IMR-90 (cell line): ENCODE measurements at regions not wholly inside any gene's neighbourhood (a gene's known extent, or its start where the extent isn't known, plus 50 kb on each side); places are given as distances from the start of the nearest gene placed in this dataset.

Experiments
- ATAC-seq: fragments of 200-7000 bp; cut with Tn5 transposase; 2 replicates; pipeline ENCODE4 v1.9.1; 2020; ENCODE audit warnings: low read depth, mild to moderate bottlenecking, moderate library complexity
- BruUV-seq: library from RNA; stranded (reverse); fragments of 400-500 nt; replicated peaks from 2 replicates; lab custom pipeline; 2021; lab: Mats Ljungman, UMichigan
- CTCF ChIA-PET: fragments of 300-600 bp; formaldehyde crosslinking; extraction: SDS; loops from one replicate; lab custom pipeline; 2021; ENCODE audit warnings: antibody characterized with exemption; lab: Yijun Ruan, JAX
- POLR2A ChIA-PET: fragments of 300-600 bp; sonication (Branson Sonifier 250); formaldehyde crosslinking; loops from one replicate; lab custom pipeline; 2022; ENCODE audit warnings: antibody characterized with exemption; ENCODE audit not compliant: unreplicated experiment; lab: Charles Lee
- DNase-seq: peaks from one replicate; pipeline ENCODE4 v3.0.0; 2013
- H2AFZ ChIP-seq: replicated peaks from 2 replicates; pipeline ENCODE3; 2013; ENCODE audit warnings: low read length, mild to moderate bottlenecking; ENCODE audit not compliant: poor library complexity
- H2AK5ac ChIP-seq: 2 replicates; pipeline ENCODE4 v1.6.1; 2013; ENCODE audit warnings: low read depth, low read length, inconsistent platforms
- H2AK9ac ChIP-seq: replicated peaks from 2 replicates; pipeline ENCODE3; 2013; ENCODE audit warnings: mild to moderate bottlenecking, low read depth, low read length, moderate library complexity; ENCODE audit not compliant: poor library complexity
- H2BK120ac ChIP-seq: 2 replicates; pipeline ENCODE4 v1.6.1; 2013; ENCODE audit warnings: low read depth, low read length, inconsistent platforms
- H2BK15ac ChIP-seq: 3 replicates; pipeline ENCODE4 v1.6.1; 2013; ENCODE audit warnings: low read depth, low read length, inconsistent platforms
- H2BK20ac ChIP-seq: 2 replicates; pipeline ENCODE4 v1.6.1; 2013; ENCODE audit warnings: low read depth, mild to moderate bottlenecking, inconsistent platforms, low read length, moderate library complexity
- H2BK5ac ChIP-seq: 2 replicates; pipeline ENCODE4 v1.6.1; 2013; ENCODE audit warnings: mild to moderate bottlenecking, low read depth, low read length, inconsistent platforms; ENCODE audit not compliant: poor library complexity, severe bottlenecking
- H3K14ac ChIP-seq: replicated peaks from 2 replicates; pipeline ENCODE4 v1.6.1; 2013; ENCODE audit warnings: low read depth, low read length, inconsistent platforms
- H3K18ac ChIP-seq: 2 replicates; pipeline ENCODE4 v1.6.1; 2013; ENCODE audit warnings: low read depth, low read length, control low read depth
- H3K23ac ChIP-seq: 2 replicates; pipeline ENCODE4 v1.6.1; 2013; ENCODE audit warnings: low read depth, low read length, inconsistent platforms
- H3K27ac ChIP-seq: 2 replicates; pipeline ENCODE4 v1.5.1; 2013; ENCODE audit warnings: mild to moderate bottlenecking, control low read depth, low read length; ENCODE audit not compliant: insufficient read depth
- H3K27me3 ChIP-seq: 2 replicates; pipeline ENCODE4 v1.6.1; 2013; ENCODE audit warnings: low read length; ENCODE audit not compliant: control insufficient read depth, insufficient read depth
- H3K36me3 ChIP-seq: 2 replicates; pipeline ENCODE4 v1.6.1; 2013; ENCODE audit warnings: low read length, mixed read lengths; ENCODE audit not compliant: control insufficient read depth, insufficient read depth
- H3K4ac ChIP-seq: 2 replicates; pipeline ENCODE4 v1.6.1; 2013; ENCODE audit warnings: low read depth, low read length, inconsistent platforms
- H3K4me1 ChIP-seq: 2 replicates; pipeline ENCODE4 v1.6.1; 2013; ENCODE audit warnings: low read length, mixed read lengths; ENCODE audit not compliant: control insufficient read depth, insufficient read depth
- H3K4me2 ChIP-seq: 2 replicates; pipeline ENCODE4 v1.6.1; 2013; ENCODE audit warnings: low read depth, mild to moderate bottlenecking, control low read depth, low read length, moderate library complexity
- H3K4me3 ChIP-seq: 2 replicates; pipeline ENCODE4 v1.5.1; 2013; ENCODE audit warnings: low read depth, mild to moderate bottlenecking, control low read depth, low read length, moderate library complexity; ENCODE audit not compliant: insufficient read depth
- H3K56ac ChIP-seq: 2 replicates; pipeline ENCODE4 v1.6.1; 2013; ENCODE audit warnings: low read length, inconsistent platforms; ENCODE audit not compliant: insufficient read depth; ENCODE audit errors: extremely low read depth
- H3K79me1 ChIP-seq, 2 experiments: 2 replicates each; pipeline ENCODE4 v1.6.1; 2013; ENCODE audit warnings: low read length in 2 of 2, inconsistent platforms in 1 of 2, low read depth in 1 of 2
- H3K9ac ChIP-seq: 2 replicates; pipeline ENCODE4 v1.6.1; 2013; ENCODE audit warnings: low read depth, low read length, control low read depth
- H3K9me1 ChIP-seq: 2 replicates; pipeline ENCODE4 v1.6.1; 2013; ENCODE audit warnings: low read length, inconsistent platforms; ENCODE audit not compliant: insufficient read depth
- H3K9me3 ChIP-seq: 2 replicates; pipeline ENCODE4 v1.6.1; 2013; ENCODE audit warnings: low read length; ENCODE audit not compliant: control insufficient read depth, insufficient read depth
- H4K20me1 ChIP-seq: 2 replicates; pipeline ENCODE4 v1.6.1; 2013; ENCODE audit warnings: low read length, inconsistent platforms; ENCODE audit not compliant: insufficient read depth
- H4K5ac ChIP-seq: 2 replicates; pipeline ENCODE4 v1.6.1; 2013; ENCODE audit warnings: mild to moderate bottlenecking, low read depth, low read length, control low read depth
- H4K8ac ChIP-seq, 2 experiments: 2 replicates each; pipeline ENCODE4 v1.6.1; 2013; ENCODE audit warnings: low read depth in 2 of 2, low read length in 2 of 2, control low read depth in 1 of 2, inconsistent platforms in 1 of 2
- H4K91ac ChIP-seq: 2 replicates; pipeline ENCODE4 v1.6.1; 2013; ENCODE audit warnings: low read depth, low read length, inconsistent platforms; ENCODE audit not compliant: insufficient read depth
- MXI1 ChIP-seq: IDR thresholded peaks from 2 replicates; pipeline ENCODE4 v1.6.1; 2012; ENCODE audit warnings: low read depth, mild to moderate bottlenecking, low read length, moderate library complexity, borderline replicate concordance
- NFE2L2 ChIP-seq: fragments of 150-350 bp; IDR thresholded peaks from 2 replicates; pipeline ENCODE4 v1.6.1; 2016; ENCODE audit warnings: low read depth, mild to moderate bottlenecking, low read length
- RCOR1 ChIP-seq: IDR thresholded peaks from 2 replicates; pipeline ENCODE4 v1.6.1; 2012; ENCODE audit warnings: mild to moderate bottlenecking, low read length, improper control_type of control experiment; ENCODE audit not compliant: insufficient replicate concordance
- WGBS, 2 experiments: methylation state at CpG; one replicate each; pipeline versions ENCODE4 v1.1.5 to v1.1.7; 2013; ENCODE audit warnings: missing lambda C conversion rate in 2 of 2; ENCODE audit not compliant: insufficient read length in 1 of 2; ENCODE audit errors: extremely low coverage in 2 of 2; 5-methylcytosine and 5-hydroxymethylcytosine counted together
- dilution Hi-C: fragments of 300-500 bp; cut with HindIII; formaldehyde crosslinking; loops from one replicate; pipeline ENCODE4 v1.14.3; 2018; ENCODE audit warnings: low sequenced_read_pairs; ENCODE audit not compliant: unreplicated experiment
- in situ Hi-C: fragments of 300-500 bp; cut with MboI; formaldehyde crosslinking; loops from 3 replicates; pipeline ENCODE4 v1.14.3; 2019; ENCODE audit warnings: low sequenced_read_pairs, inconsistent platforms, mixed read lengths
- intact Hi-C: fragments of 100-400 bp; cut with micrococcal nuclease; formaldehyde crosslinking; loops from 2 replicates; pipeline ENCODE4 v1.10.0; 2022
- TF ChIP-seq, protein P1 (sequence below): fragments of 150-350 bp; IDR thresholded peaks from 2 replicates; pipeline ENCODE4 v1.6.1; 2016; ENCODE audit warnings: low read depth, mild to moderate bottlenecking, low read length, moderate library complexity, borderline replicate concordance

- Histone ChIP-seq H3K9me3 (0 out of 2 replicates have a peak, but pooled peaks cover 2% of the 10 kb centered on the region), H4K8ac (no peak overlapping the region), H2AK5ac (no peak overlapping the region), H3K18ac (no peak overlapping the region), H4K20me1 (no peaks in the 10 kb centered on the region), H2BK120ac (no peak overlapping the region), H2BK15ac (no peak overlapping the region), H3K79me1 (no peaks in the 10 kb centered on the region), H3K23ac (no peak overlapping the region), H3K4me2 (no peak overlapping the region), H3K4me1 (peaks cover 2% of the 10 kb centered on the region), H2BK5ac (no peak overlapping the region), H3K4ac (no peak overlapping the region), H3K9ac (no peak overlapping the region), H2AFZ (no peak overlapping the region), H2AK9ac (no peak overlapping the region), H4K91ac (no peak overlapping the region), H2BK20ac (no peak overlapping the region), H3K36me3 (no peaks in the 10 kb centered on the region), H3K9me1 (no peaks in the 10 kb centered on the region), H3K56ac (no peak overlapping the region), H3K4me3 (no peak overlapping the region), H3K27ac (no peak overlapping the region), H3K14ac (no peak overlapping the region), H4K5ac (no peak overlapping the region), H3K27me3 (no peaks in the 10 kb centered on the region)
- in situ Hi-C loops (no loop called here), dilution Hi-C loops (no loop called here), intact Hi-C loops (no loop called here)
- no peak for TF ChIP-seq NFE2L2
- TF ChIP-seq, protein P1, sequence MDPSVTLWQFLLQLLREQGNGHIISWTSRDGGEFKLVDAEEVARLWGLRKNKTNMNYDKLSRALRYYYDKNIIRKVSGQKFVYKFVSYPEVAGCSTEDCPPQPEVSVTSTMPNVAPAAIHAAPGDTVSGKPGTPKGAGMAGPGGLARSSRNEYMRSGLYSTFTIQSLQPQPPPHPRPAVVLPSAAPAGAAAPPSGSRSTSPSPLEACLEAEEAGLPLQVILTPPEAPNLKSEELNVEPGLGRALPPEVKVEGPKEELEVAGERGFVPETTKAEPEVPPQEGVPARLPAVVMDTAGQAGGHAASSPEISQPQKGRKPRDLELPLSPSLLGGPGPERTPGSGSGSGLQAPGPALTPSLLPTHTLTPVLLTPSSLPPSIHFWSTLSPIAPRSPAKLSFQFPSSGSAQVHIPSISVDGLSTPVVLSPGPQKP, result no peak
- TF ChIP-seq MXI1, result no peak
- no peak for TF ChIP-seq RCOR1
- ChIA-PET POLR2A (no interaction called here), CTCF (no interaction called here)
- no peak for ATAC-seq
- WGBS, 2 experiments, result 60% methylated on average over 1 of the region's 6 CpGs; no CpG with 5 or more reads in 1 of the 2 experiments
- no peak for DNase-seq
- BruUV-seq, result no TSS peak
These were observed 206.9 kb upstream of the FAM98A start for GRCh38 chr2:33806041-33806440.
